ENCODE measurements at regions not wholly inside any gene's neighbourhood (a gene's known extent, or its start where the extent isn't known, plus 50 kb on each side); places are given as distances from the start of the nearest gene placed in this dataset.

DNA sequence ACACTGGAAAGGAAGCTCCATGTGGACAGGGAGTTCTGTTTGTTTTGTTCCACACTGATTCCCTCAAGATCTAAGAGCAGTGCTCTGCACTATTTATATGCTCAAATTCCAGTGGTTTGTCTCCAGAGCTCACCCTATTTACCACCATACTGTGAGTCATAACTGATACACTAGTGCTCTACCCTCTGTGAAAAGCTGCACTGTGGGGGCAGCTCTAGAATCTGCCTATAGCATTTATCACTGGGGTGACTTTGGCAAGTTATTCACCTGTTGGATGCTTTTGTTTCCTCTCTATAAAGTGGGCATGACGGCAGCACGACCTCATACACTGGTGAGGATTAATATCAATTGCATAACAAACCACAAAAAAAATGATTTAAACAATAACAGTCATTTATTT lies 307.8 kb downstream of the NR2F1-AS1 start:
- no peak for DNase-seq

DNA sequence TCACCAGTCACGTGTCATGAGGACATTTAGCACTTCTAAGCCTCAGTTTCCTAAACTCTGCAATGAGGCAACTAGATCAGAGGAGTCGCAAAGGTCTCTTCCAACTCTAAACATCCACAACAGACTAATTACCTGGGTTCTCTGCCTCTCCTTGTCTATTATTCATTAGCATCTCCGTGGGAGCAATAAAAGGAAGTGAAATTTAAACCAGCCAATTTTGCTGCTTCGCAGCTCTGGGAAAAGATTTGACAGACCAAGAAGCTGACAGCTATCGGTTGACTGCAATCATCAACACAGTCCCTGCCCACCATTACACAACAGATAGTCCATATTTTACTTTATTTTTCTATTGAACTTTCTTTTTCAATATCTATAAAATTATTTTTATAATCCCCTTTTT lies 308.9 kb downstream of the NR2F1-AS1 start:
- no peak for DNase-seq

DNA sequence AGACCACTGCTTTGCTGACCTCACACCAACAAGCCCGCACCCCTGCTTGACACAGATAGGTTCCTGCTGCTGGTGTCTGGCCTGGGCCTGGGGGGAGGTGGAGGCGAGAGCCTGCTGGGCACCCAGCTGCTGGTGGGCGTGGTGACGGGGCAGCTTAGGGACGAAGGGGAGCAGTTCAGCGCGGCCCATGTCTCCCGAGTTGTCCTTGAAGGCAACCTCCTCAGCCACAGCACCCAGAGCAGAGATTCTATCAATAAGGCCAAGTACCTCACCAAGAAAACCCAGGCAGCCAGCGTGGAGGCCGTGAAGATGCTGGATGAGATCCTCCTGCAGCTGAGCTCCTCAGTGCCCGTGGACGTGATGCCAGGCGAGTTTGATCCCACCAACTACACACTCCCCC lies 313.3 kb downstream of the NR2F1-AS1 start:
- DNase-seq = no peak

DNA sequence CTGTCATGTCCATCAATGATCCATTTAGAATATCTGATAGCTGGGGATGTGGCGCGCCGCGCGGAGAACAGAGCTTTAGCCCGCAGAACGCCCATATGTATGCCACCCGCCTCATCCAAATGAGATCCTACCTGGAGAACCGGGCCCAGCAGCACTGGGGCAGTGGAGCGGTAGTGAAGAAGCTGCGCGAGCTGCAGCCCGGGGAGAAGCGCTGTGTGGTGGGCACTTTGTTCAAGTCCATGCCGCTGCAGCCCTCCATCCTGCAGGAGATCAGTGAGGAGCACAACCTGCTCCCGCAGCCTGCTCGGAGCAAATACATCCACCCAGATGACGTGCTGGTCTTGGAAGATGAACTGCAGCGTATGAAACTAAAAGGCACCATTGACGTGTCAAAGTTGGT lies 313.7 kb downstream of the NR2F1-AS1 start:
- DNase-seq = no peak

DNA sequence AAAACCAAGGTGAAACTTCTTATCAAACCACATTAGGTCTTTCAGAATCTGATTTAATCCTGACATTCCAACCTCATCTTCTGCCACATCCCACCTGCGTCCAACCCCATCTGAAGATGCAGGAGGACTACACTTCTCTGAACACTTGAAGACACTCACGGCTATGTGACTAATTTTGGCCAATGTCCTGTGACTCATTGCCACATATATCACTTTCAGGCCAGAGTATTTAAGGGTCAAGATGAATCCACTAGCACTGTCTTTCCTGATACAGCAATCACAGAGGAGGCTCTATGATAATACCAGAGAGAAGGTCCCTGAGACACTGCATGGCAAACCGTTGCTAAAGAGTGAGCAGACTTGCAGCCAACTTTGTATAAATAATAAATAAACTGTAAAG lies 323.4 kb downstream of the NR2F1-AS1 start:
- DNase-seq = no peak

DNA sequence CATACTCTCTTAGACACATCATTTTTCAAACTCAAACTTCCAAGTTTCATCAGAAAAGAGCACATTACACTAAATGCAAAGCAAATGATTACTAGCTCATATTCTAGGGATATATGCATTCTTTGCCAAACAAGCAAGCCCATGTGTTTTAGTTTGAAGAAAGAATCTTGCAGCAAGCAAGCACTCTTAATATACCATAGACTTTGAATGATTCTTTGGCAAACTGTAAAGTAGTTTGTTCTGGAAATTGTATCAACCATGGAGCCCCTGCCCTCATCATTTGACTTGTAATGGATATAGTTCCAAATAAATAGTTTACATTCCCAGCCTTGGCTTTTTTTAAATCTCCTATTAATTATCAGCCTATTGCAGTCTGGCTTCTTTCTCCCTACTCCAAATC lies 325.2 kb downstream of the NR2F1-AS1 start:
- no peak for DNase-seq

DNA sequence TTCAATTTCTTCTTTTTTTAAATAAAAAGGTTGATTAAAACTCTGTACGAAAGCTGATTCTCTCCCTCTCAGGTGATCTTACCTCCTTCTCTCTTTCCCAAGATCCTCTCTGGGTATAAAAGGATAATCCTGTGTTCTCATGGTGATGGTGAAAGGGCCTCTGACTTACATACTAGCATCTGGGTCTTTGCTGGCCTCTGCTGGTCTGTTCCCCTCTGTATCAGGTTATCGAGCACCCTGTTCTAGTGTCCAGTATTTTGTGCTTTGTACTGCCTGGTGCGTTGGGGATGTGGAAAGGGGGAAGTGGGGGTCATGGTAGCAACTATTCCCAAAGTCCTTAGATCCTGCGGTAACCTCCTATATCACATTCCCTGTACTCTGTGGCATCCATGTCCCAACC lies 328.9 kb downstream of the NR2F1-AS1 start:
- no peak for DNase-seq

DNA sequence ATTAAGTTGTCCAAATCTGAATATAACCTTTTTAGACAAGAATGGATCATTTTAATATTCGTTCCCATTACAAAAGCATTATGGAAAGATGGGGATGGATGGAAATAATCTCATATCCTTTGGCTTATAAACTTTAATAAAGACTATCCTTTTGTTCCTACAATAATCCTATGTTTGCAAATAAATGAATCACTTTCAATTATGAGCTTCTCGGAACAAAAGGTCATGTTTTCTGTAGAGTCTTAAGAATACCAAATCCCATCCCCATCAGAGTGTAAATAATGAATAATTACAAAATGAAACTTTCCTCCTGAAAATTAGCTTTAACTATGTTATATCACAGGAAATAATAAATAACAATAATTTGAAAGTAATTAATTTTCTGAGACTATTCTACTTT lies 329.7 kb downstream of the NR2F1-AS1 start:
- no peak for DNase-seq

DNA sequence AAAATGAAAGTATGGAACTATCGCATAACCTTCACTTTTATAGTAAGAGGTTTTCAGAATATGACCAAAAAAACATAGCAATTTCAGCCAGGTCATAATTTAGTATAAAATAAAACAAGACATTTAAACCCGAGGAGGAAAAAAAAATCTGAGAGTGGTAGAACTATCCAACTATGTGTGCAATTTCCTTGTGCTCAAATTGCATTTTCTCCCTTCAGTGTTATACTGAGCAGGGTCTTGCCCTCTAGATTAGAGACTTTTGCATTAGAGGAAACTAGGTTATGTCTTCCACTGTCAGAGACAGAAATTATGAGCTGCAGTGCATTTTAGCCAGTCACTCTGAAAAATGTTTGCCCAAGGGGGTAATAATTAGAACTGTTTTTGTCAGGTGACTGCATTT lies 330.6 kb downstream of the NR2F1-AS1 start:
- no peak for DNase-seq

DNA sequence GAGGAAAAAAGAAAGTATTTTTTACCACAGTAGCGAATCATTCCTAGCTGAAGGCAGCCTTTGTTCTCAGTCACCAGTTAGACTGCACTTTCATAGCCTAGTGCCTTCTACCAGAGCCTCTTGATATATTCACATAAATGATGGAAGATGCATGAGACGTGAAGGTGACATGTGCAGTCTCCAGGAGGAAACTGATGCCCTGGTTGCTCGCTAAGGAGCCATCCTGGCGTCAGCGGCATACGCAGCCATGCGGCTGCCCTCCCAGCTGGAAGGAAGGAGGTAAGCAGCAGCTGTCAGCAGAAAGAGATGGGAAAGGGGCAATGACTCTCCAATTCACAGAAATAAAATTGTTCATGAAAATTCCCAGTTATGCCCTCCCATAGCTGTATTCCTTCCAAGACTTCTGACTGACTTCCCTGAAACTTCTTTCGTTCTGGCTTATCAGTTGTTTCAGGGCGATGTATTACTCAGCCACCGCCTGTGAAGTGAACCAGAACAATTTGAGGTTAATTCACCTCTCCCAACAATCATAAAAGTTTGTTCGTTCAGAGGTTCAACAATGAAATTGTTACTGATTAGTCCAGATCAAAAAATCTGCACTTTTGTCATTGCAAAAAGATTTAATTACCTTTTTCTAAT lies 331.2 kb downstream of the NR2F1-AS1 start:
- DNase-seq = no peak

DNA sequence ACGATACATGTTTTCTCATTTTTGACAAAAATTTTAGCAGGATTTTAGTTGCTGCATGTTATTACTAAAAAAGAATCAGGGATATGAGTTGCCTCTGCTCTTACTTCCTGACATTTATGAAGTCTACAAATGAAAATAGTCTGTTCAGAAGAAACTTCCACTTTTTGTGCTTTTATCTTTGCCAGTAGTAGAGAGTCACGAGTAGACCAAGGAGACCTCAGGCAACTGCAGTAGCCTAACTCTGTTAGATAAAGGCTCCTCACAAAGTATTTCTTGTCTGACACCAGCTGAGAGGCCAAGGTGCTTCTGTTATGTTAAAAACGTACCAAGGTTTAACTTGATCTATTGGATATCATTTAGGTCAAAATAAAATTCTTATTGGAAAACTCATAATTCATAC lies 333.9 kb downstream of the NR2F1-AS1 start:
- DNase-seq = no peak

DNA sequence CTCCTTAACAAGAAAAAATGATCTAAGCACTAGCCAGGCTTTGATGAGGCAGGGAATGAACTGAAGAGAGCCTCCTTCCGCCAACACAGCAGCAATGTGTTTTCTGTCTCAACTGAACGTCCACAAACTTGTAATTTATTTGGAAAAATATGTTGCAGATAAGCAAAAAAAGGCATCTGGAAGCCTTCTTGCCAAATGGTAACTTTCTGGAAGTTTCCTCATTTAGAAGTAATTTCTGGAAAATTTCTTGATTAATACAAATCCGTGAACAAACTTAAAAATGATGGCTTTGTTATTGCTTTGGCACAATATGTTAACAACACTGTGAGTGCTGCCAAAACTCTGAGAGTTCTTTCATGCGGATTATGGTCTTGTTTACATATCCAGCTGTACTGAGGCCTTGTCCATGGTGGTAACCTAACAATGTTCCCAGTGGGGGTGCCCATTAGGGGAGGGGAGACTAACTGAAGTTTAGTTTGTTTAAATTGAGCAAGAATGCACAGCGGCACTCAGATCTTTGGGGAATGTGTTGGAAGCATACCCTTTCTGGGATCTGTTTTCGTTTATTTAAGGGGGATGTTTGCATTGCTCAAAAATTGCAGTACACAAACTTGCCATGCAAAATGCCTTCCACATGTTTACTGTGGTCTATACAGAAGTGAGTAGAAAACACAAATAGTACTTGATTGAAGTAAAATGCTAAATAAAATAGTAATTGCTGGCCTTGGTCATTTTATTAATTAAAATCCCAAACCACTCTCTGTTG lies 334.7 kb downstream of the NR2F1-AS1 start:
- no peak for DNase-seq

DNA sequence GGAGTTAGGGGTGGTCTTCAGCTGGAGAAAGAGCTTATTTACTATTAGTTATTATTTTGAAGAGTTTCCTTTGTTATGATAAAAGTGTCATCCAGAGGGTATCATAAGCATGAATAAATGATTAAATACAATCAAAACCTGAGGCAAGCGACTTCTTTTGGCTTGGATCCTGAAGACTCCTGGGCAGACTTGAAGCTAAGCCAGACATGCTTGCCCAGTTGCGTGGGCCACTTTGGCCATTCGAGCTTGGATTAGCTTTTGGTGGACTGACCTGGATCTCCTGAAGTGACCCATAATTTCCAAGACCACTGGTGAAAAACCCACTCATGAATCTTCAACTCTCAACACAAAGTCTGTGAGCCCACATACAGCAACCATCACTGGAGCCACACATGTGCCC lies 335.8 kb downstream of the NR2F1-AS1 start:
- no peak for DNase-seq

DNA sequence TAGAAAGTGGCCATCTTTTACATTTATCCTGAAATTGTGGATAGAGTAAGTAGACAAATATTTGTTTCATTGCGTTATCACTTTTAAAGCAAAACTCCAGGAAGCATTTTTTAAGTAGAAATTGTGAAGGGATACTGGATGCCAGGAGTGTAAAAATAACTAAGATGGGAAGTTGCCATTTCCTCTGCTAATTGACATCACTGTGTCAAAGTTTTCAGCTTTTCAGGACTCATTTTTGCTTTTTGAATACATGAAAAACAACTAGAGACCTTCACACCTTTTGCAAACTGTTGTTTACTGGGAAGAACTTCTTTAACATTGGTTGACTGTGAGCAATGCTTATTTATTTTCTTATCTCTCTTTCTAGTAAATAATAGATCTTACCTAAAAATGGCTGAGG lies 337.5 kb downstream of the NR2F1-AS1 start:
- DNase-seq = no peak

DNA sequence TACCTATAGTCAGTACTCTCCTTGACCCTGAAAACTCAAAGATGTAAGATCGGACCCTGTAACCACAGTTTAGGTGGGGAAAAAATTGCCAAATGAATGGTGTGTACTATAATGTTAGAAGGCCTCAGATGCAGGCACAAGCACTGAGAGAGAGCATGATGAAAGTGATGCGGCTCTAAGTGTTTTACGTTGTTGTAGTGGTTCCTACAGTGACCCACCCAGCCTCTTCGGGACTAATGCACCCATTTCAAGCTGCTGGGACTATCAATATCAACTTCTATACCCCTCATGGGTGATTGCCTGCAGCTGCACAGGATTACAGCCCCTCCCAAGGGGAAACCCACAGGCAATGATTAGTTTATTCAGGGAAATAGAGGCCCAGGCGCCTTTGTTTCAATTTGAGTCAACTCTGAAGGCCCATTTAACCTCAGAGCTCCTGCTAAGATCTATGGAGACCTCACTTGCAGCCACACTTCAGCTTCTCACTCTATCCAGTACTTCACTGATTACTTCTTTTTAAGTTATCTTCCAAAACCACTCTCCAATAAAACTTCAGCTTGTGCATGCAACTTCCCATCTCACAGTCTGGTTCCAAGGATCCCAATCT lies 340.7 kb downstream of the NR2F1-AS1 start:
- no peak for DNase-seq

DNA sequence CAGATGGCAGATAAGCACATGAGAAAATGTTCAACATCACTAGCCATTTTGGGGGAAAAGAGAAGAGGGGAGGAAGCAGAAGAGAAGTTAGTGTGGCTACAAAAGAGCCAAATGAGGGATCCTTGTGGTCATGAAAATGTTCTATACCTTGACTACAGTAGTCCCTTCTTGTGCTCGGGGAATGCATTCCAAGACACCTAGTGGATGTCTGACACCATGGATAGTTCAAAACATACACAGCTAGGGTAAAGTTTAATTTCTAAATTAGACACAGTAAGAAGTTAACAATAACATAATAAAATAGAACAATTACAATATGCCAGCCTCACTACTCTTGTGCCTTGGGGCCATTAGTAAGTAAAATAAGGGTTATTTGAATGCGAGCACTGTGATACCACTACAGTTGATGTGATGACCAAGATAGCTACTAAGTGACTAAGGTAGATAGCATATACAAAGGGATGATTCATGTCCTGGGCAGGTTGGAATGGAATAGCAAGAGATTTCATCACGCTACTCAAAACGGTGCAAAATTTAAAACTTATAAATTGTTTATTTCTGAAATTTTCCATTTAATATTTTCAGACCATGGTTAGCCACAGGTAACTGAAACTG lies 344.1 kb downstream of the NR2F1-AS1 start:
- no peak for DNase-seq

DNA sequence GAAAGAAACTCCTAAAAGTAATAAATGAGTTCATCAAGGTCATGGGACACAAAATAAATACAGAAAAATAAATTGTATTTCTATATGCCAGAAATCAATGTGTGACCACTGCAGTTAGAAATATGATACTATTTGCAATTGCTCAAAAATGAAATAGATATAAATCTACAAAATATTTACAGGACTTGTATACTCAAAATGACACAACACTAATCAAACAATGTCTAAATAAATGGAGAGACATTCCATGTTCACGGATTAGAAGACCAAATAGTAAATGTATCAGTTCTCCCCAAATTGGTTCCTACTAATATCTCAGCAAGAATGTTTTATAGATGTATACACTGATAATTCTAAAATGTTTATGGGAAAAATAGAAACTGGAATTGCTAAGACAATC lies 345.3 kb downstream of the NR2F1-AS1 start:
- DNase-seq = no peak

DNA sequence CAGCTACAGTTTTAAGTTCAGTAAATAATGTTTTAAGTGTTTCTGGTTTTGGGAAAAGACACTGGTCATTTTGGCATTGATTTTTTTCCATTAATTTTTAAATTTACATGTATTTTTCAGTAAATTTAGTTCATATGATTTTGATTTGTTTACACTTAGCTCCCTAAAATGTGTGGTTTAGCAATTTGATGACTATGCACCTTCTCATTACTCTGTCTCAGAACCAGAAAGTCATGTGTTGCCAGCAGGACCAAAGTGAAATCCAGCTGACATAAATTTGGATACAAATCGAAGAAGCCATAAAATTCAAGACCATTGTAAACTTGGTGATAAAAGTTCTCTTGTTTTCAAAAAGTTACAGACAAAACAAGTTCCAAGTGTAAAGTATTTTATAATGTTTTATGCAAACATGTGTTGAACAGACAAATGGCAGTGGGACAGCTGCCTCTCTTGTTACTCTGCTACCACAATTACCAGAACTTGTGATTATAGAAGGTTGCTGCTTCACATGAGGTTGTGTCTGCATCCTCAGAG lies 354.8 kb downstream of the NR2F1-AS1 start:
- no peak for DNase-seq

DNA sequence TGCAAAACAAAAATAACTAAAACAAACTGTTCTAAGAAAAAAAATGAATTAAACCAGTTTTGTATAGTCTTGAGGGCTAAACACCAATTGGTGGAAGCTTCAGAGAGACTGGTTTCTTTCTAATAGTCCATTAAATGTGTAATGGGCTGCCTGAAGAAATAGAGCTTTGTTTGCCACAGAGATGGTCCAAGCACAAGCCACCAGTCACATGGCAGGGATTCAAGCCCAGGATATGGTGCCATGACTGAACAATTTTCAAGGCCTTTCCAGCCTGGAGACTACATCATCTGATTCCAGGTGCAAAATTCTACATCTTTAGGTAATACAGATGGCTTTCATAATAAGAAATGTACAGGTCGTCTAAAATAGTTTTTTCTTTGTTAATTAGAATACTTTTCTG lies 355.3 kb downstream of the NR2F1-AS1 start:
- no peak for DNase-seq

DNA sequence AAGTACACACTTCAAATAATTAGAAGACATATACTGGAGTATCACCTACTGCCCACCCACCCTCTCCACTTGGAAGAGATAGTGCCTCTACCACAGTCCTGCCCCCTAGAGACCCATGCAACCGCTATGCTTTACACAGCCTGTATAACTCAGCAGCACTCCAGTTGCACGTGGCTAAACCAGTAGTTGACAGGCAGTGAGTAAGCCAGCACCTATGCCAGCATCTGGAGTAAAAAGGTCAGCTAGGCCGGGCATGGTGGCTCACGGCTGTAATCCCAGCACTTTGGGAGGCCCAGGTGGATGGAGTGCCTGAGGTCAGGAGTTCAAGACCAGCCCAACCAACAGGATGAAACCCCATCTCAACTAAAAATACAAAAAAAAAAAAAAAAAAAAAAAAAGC lies 356.4 kb downstream of the NR2F1-AS1 start:
- DNase-seq = no peak

DNA sequence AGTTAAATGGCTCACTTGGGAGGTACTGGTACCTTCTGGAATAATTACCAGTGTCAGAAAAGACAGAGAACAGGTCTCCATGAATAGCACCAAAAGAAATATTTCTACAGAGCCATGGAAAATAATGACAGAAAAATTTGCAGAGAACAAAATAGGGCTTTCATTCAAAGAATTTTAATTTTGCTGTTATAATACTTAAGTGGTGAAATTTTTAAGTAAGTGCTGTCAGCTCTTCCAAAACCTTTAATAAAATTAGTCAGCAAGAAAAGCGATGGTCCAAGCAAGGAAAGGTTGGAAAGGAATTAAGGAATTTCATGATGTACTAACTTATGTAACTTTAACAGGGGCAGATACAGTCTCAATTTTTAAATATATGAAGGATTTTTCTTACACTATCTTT lies 359.2 kb downstream of the NR2F1-AS1 start:
- no peak for DNase-seq

DNA sequence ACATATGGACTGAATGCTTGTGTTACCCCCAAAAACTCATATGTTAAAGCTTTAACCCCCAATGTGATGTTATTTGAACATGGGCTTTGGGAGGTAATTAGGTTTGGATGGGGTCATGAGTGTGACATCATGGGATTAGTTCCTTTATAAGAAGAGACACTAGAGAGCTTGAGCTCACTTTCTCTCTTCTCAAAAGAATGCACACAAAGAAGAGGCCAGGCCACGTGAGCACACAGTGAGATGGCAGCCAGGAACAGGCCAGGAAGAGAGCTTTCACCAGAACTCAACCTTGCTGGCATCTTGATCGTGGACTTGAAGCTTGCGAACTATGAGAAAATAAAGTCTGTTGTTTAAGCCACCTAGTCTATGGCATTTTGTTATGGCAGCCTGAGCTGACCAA lies 360.6 kb downstream of the NR2F1-AS1 start:
- no peak for DNase-seq

DNA sequence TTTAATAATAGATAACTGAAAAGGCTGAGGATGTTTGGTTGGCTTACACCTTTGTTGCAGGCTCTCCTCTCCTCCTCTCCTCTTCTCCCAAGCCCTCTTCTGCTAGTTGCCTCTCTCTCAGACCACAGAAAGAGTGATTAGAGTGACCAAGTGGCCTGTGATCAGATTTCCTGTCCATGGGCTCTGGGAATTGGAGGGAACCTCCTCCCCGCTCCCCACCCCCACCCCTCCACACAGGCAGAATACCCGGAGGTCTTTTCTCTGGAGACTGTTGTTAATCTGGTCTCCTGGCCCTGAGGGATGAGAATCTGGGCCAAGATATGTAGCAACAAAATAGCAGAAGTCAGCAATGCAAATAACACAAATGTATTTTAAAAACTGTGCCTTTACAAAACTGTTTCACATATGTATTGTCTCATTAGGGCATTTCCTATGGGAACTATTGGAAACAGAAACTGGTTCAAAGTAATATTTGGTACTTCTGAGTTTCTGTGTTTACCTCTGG lies 361.3 kb downstream of the NR2F1-AS1 start:
- no peak for DNase-seq
